ENCODE measurements at regions not wholly inside any gene's neighbourhood (a gene's known extent, or its start where the extent isn't known, plus 50 kb on each side); places are given as distances from the start of the nearest gene placed in this dataset.
A peak's percentile ranks its signal among the peaks of the same experiment; 100 is the strongest.

GRCh38 chr16:72711823-72712222 lies 336.1 kb downstream of the ZFHX3 start:
- no peak for TF ChIP-seq CTCF (conservative IDR thresholded peaks at IDR 0.05)

GRCh38 chr16:72705801-72706200 lies 342.1 kb downstream of the ZFHX3 start:
- TF ChIP-seq CTCF (conservative IDR thresholded peaks at IDR 0.05), result no peak

More at GRCh38 chr16:72711823-72712222, 336.1 kb downstream of the ZFHX3 start:
- H3K27ac ChIP-seq, result no peak overlapping the region

GRCh38 chr16:72704746-72705372 lies 343.1 kb downstream of the ZFHX3 start:
- TF ChIP-seq CTCF (conservative IDR thresholded peaks at IDR 0.05), result no peak
- no peak overlapping the region for H3K27ac ChIP-seq

More at GRCh38 chr16:72705801-72706200, 342.1 kb downstream of the ZFHX3 start:
- H3K27ac ChIP-seq, result no peak overlapping the region

GRCh38 chr16:72689851-72690250 lies 358.1 kb downstream of the ZFHX3 start:
- TF ChIP-seq CTCF (conservative IDR thresholded peaks at IDR 0.05), result no peak
- no peak overlapping the region for H3K27ac ChIP-seq

GRCh38 chr16:72680732-72681131 lies 367.2 kb downstream of the ZFHX3 start:
- TF ChIP-seq CTCF (conservative IDR thresholded peaks at IDR 0.05), result no peak
- no peak overlapping the region for H3K27ac ChIP-seq

- no peak overlapping the region for H3K27ac ChIP-seq
- no peak for TF ChIP-seq CTCF (conservative IDR thresholded peaks at IDR 0.05)
These were observed 368.1 kb downstream of the ZFHX3 start for GRCh38 chr16:72679856-72680255.

GRCh38 chr16:72677662-72678447 lies 370.1 kb downstream of the ZFHX3 start:
- H3K27ac ChIP-seq, result peak overlapping the region; percentile 42
- no peak for TF ChIP-seq CTCF (conservative IDR thresholded peaks at IDR 0.05)
